Activated T-cell treated with anti-CD3 and anti-CD28 coated beads, Interleukin-2, amount 50 U/mL, for 48 hours (primary cell): ENCODE measurements at regions not wholly inside any gene's neighbourhood (a gene's known extent, or its start where the extent isn't known, plus 50 kb on each side); places are given as distances from the start of the nearest gene placed in this dataset.
A peak's percentile ranks its signal among the peaks of the same experiment; 100 is the strongest.
"Not testable (repeated sequence)": the region's sequence is repeated elsewhere in the genome, so short reads cannot be mapped to it uniquely, and the experiment has no call there.

Experiments
- DNase-seq, 2 experiments: peaks; one replicate each; pipeline ENCODE4 v3.0.0-alpha.2; 2020

GRCh38 chr19:28583713-28584112 is 629.2 kb downstream of the UQCRFS1 start:
- no peak for DNase-seq

- DNase-seq, result no peak
These were observed 629.7 kb downstream of the UQCRFS1 start for GRCh38 chr19:28583242-28583641.

- no peak for DNase-seq
These were observed 630.2 kb downstream of the UQCRFS1 start for GRCh38 chr19:28582796-28583195.

GRCh38 chr19:28582344-28582743 is 630.6 kb downstream of the UQCRFS1 start:
- no peak for DNase-seq

GRCh38 chr19:28581468-28581770 is 631.5 kb downstream of the UQCRFS1 start:
- DNase-seq, result no peak

GRCh38 chr19:28578786-28579505 is 634.0 kb downstream of the UQCRFS1 start:
- no peak for DNase-seq

- DNase-seq, result no peak
These were observed 634.7 kb downstream of the UQCRFS1 start for GRCh38 chr19:28578208-28578607.

GRCh38 chr19:28577666-28578065 is 635.3 kb downstream of the UQCRFS1 start:
- DNase-seq, result no peak

GRCh38 chr19:28577233-28577632 is 635.7 kb downstream of the UQCRFS1 start:
- DNase-seq, result no peak

- DNase-seq, result no peak
These were observed 637.1 kb downstream of the UQCRFS1 start for GRCh38 chr19:28575816-28576215.

- DNase-seq, result not testable (repeated sequence)
These were observed 637.6 kb downstream of the UQCRFS1 start for GRCh38 chr19:28575312-28575711.

GRCh38 chr19:28574212-28574611 is 638.7 kb downstream of the UQCRFS1 start:
- DNase-seq, result no peak

GRCh38 chr19:28569132-28570131 is 643.5 kb downstream of the UQCRFS1 start:
- no peak for DNase-seq

- DNase-seq, result no peak
These were observed 645.1 kb downstream of the UQCRFS1 start for GRCh38 chr19:28567834-28568233.

GRCh38 chr19:28563964-28564921 is 648.7 kb downstream of the UQCRFS1 start:
- no peak for DNase-seq

GRCh38 chr19:28560786-28561185 is 652.2 kb downstream of the UQCRFS1 start:
- no peak for DNase-seq

GRCh38 chr19:28558783-28559182 is 654.2 kb downstream of the UQCRFS1 start:
- no peak for DNase-seq

GRCh38 chr19:28556371-28556770 is 656.6 kb downstream of the UQCRFS1 start:
- DNase-seq, result no peak

GRCh38 chr19:28555317-28555716 is 657.6 kb downstream of the UQCRFS1 start:
- DNase-seq, result no peak

GRCh38 chr19:28554321-28555091 is 658.4 kb downstream of the UQCRFS1 start:
- DNase-seq, result no peak

GRCh38 chr19:28553764-28554163 is 659.2 kb downstream of the UQCRFS1 start:
- DNase-seq, result no peak

- peak in 1 of 2 experiments; percentile 23 for DNase-seq
These were observed 659.9 kb downstream of the UQCRFS1 start for GRCh38 chr19:28553005-28553404.
